ENCODE measurements at regions not wholly inside any gene's neighbourhood (a gene's known extent, or its start where the extent isn't known, plus 50 kb on each side); places are given as distances from the start of the nearest gene placed in this dataset.

DNA sequence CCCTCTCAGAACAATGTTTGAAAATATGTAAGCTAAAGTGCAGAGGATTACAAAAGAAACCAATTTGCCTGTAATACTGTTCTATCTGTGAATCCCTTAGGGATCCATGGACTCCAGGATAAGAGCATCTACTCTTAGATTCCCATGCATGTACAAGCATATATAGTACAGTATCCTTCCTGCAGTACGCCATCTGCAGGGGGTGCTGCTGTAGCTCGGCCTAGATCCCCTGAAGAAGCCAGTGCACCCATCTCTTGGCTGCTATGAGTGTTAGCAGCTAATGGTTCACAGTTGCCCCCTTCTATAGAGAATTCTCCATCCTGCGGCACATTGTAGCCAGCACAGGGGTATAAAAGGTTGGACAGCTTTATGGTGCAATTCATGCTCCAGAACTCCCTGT is 61.8 kb upstream of the SLC30A5 start (continued):
- TF ChIP-seq, protein P1, sequence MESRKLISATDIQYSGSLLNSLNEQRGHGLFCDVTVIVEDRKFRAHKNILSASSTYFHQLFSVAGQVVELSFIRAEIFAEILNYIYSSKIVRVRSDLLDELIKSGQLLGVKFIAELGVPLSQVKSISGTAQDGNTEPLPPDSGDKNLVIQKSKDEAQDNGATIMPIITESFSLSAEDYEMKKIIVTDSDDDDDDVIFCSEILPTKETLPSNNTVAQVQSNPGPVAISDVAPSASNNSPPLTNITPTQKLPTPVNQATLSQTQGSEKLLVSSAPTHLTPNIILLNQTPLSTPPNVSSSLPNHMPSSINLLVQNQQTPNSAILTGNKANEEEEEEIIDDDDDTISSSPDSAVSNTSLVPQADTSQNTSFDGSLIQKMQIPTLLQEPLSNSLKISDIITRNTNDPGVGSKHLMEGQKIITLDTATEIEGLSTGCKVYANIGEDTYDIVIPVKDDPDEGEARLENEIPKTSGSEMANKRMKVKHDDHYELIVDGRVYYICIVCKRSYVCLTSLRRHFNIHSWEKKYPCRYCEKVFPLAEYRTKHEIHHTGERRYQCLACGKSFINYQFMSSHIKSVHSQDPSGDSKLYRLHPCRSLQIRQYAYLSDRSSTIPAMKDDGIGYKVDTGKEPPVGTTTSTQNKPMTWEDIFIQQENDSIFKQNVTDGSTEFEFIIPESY (IDR thresholded peaks at IDR 0.05; ENCODE audit: extremely low read depth, insufficient replicate concordance, low read length) = no peak
- TF ChIP-seq EZH2phosphoT487 (IDR thresholded peaks at IDR 0.05; ENCODE audit: borderline replicate concordance) (no peak), FOSL1 (IDR thresholded peaks at IDR 0.05; ENCODE audit: low read depth) (no peak), ZFX (IDR thresholded peaks at IDR 0.05) (no peak), SRF (IDR thresholded peaks at IDR 0.05; ENCODE audit: low read depth) (no peak), EZH2 (IDR thresholded peaks at IDR 0.05) (no peak), ZNF274 (IDR thresholded peaks at IDR 0.05; ENCODE audit: low read depth, low read length) (no peak)

DNA sequence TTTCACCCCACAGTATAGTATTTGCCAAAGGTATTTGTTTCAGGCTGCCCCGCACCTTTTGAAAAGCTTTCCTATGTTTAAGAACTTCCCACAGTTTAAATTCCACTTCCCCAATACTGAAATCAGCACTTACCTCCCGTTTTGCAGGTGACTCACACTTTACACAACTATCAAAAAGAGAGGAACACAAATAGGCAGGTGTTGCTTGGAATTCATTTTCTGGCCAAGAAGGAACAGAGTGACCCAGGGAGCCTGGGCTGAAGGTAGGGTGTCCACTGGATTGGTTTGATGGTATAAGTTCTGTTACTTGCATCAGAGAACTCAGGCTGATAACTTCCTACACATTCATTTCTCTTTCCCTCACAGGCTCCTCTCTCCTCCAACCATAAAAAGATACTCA is 60.1 kb upstream of the SLC30A5 start:
- ATAC-seq = no peak
- no peak for TF ChIP-seq FOSL1 (IDR thresholded peaks at IDR 0.05; ENCODE audit: low read depth)
- no peak for TF ChIP-seq TCF7L2 (IDR thresholded peaks at IDR 0.05; ENCODE audit: borderline replicate concordance, extremely low read depth, insufficient read depth, insufficient read length)
- no peak for TF ChIP-seq YY1 (IDR thresholded peaks at IDR 0.05; ENCODE audit: extremely low read depth, insufficient replicate concordance, low read depth, low read length)
- no peak for TF ChIP-seq SIN3A (IDR thresholded peaks at IDR 0.05; ENCODE audit: low read depth)
- no peak for TF ChIP-seq ELF1 (IDR thresholded peaks at IDR 0.05; ENCODE audit: borderline replicate concordance, low read depth)
- TF ChIP-seq EGR1 (IDR thresholded peaks at IDR 0.05; ENCODE audit: low read depth) = no peak
- TF ChIP-seq EZH2 (IDR thresholded peaks at IDR 0.05) = no peak
- TF ChIP-seq SRF (IDR thresholded peaks at IDR 0.05; ENCODE audit: low read depth) = no peak
- TF ChIP-seq CEBPB (IDR thresholded peaks at IDR 0.05; ENCODE audit: low read depth) = no peak
- TF ChIP-seq SP1 (IDR thresholded peaks at IDR 0.05; ENCODE audit: low read depth) = no peak
- no peak for TF ChIP-seq EZH2phosphoT487 (IDR thresholded peaks at IDR 0.05; ENCODE audit: borderline replicate concordance)
- TF ChIP-seq CTCF (IDR thresholded peaks at IDR 0.05 in 2 of 3, conservative IDR thresholded peaks at IDR 0.05 in 1 of 3; ENCODE audit: borderline replicate concordance in 1 of 3, insufficient read depth in 1 of 3, low read depth in 2 of 3, low read length in 2 of 3) = no peak
- no peak for TF ChIP-seq JUND (IDR thresholded peaks at IDR 0.05)
- TF ChIP-seq CBX3 (IDR thresholded peaks at IDR 0.05; ENCODE audit: low read depth) = no peak
- TF ChIP-seq ATF3 (IDR thresholded peaks at IDR 0.05) = no peak
- no peak for TF ChIP-seq REST (IDR thresholded peaks at IDR 0.05; ENCODE audit: low read depth)
- no peak for TF ChIP-seq ZNF274 (IDR thresholded peaks at IDR 0.05; ENCODE audit: low read depth, low read length)
- no peak for TF ChIP-seq ZFX (IDR thresholded peaks at IDR 0.05)

More for the DNA sequence above, 60.1 kb upstream of the SLC30A5 start:
- BruUV-seq (replicated peaks) = no TSS peak
- Histone ChIP-seq H3K9me2 (ENCODE audit: insufficient read depth) (no peaks in the 10 kb centered on the region), H2AFZ (ENCODE audit: low read depth, low read length, poor library complexity, severe bottlenecking) (no peak overlapping the region), H4K20me1 (ENCODE audit: insufficient read depth) (no peaks in the 10 kb centered on the region), H3K4me2 (ENCODE audit: low read length) (no peak overlapping the region), H3K9ac (ENCODE audit: low read length) (no peak overlapping the region), H3K27ac (ENCODE audit: low read depth, low read length) (no peak overlapping the region), H3K27me3 (ENCODE audit: insufficient read depth, low read length) (no peaks in the 10 kb centered on the region), H3K79me2 (ENCODE audit: insufficient read depth, low read length) (no peaks in the 10 kb centered on the region), H3K4me3 (replicated peaks in 1 of 2; ENCODE audit: low read depth in 1 of 2, low read length in 2 of 2) (no peak overlapping the region), H3K9me3 (ENCODE audit: control insufficient read depth in 1 of 2, insufficient read depth in 1 of 2, low read depth in 1 of 2, low read length in 2 of 2) (no peaks in the 10 kb centered on the region), H3K4me1 (ENCODE audit: control insufficient read depth in 1 of 2, insufficient read depth in 2 of 2, low read length in 2 of 2) (no peaks in the 10 kb centered on the region), H3K36me3 (ENCODE audit: control insufficient read depth in 1 of 2, insufficient read depth in 2 of 2, low read length in 2 of 2) (no peaks in the 10 kb centered on the region)
- CTCF ChIA-PET = interaction anchor here (0.7 to 1.6 kb wide), 2 partner anchors 9 to 27 kb away, joined by 3 to 5 read pairs; no protein-coding TSS in a partner anchor
- POLR2A ChIA-PET = no interaction called here
- RAD21 ChIA-PET (ENCODE audit: low non-redundant PET in 1 of 2, low total read pairs in 2 of 2, uncharacterized antibody in 2 of 2, unreplicated experiment in 2 of 2) = no interaction called here
- intact Hi-C loops (cut with micrococcal nuclease) = no loop called here
- no peak for DNase-seq (ENCODE audit: low read depth, low spot score)

All from HCT116 (cell line).